ENCODE measurements at regions not wholly inside any gene's neighbourhood (a gene's known extent, or its start where the extent isn't known, plus 50 kb on each side); places are given as distances from the start of the nearest gene placed in this dataset.

GRCh38 chr4:152229782-152230289 is 306.1 kb downstream of the FBXW7 start:
- no peak for TF ChIP-seq POLR2A (IDR thresholded peaks at IDR 0.05)
- no peak for TF ChIP-seq CTCF (IDR thresholded peaks at IDR 0.05)
